Liver (tissue), 3 donors: ENCODE measurements at regions not wholly inside any gene's neighbourhood (a gene's known extent, or its start where the extent isn't known, plus 50 kb on each side); places are given as distances from the start of the nearest gene placed in this dataset.

ENCODE experiments used
- CTCF ChIP-seq: fragments of 150-350 bp; IDR thresholded peaks from 2 replicates; pipeline ENCODE4 v1.5.1; 2017; ENCODE audit warnings: improper control_type of control experiment, low read depth, low read length; ENCODE audit not compliant: missing input control
- EGR1 ChIP-seq, 2 donors: IDR thresholded peaks; 2 replicates each; pipeline ENCODE4 v1.6.1; 2016 to 2018; ENCODE audit warnings: antibody characterized with exemption in 2 of 2, low read depth in 2 of 2
- GABPA ChIP-seq, 2 donors: IDR thresholded peaks in 1 of 2; conservative IDR thresholded peaks in 1 of 2; 2 replicates each; pipeline ENCODE4 v1.6.1; 2016; ENCODE audit warnings: antibody characterized with exemption in 2 of 2, mild to moderate bottlenecking in 1 of 2, moderate library complexity in 1 of 2
- HNF4G ChIP-seq: IDR thresholded peaks from 2 replicates; pipeline ENCODE4 v1.6.1; 2016; ENCODE audit warnings: antibody characterized with exemption
- MAX ChIP-seq: IDR thresholded peaks from 2 replicates; pipeline ENCODE4 v1.6.1; 2016; ENCODE audit warnings: antibody characterized with exemption
- RAD21 ChIP-seq, 2 donors: IDR thresholded peaks; 2 replicates each; pipeline ENCODE4 v1.6.1; 2016; ENCODE audit warnings: antibody characterized with exemption in 2 of 2, mild to moderate bottlenecking in 2 of 2
- REST ChIP-seq: IDR thresholded peaks from 2 replicates; pipeline ENCODE4 v1.6.1; 2016; ENCODE audit warnings: antibody characterized with exemption, mild to moderate bottlenecking
- RXRA ChIP-seq, 2 donors: IDR thresholded peaks; 2 replicates each; pipeline ENCODE4 v1.6.1; 2017 to 2018; ENCODE audit warnings: antibody characterized with exemption in 2 of 2, mild to moderate bottlenecking in 1 of 2
- TAF1 ChIP-seq: conservative IDR thresholded peaks from 2 replicates; pipeline ENCODE4 v1.6.1; 2016; ENCODE audit warnings: antibody characterized with exemption, mild to moderate bottlenecking
- YY1 ChIP-seq: IDR thresholded peaks from 2 replicates; pipeline ENCODE4 v1.6.1; 2016; ENCODE audit warnings: antibody characterized with exemption, mild to moderate bottlenecking
- TF ChIP-seq, protein P1 (sequence below): IDR thresholded peaks from 2 replicates; pipeline ENCODE4 v1.6.1; 2016; ENCODE audit warnings: antibody characterized with exemption
- TF ChIP-seq, protein P2 (sequence below): IDR thresholded peaks from 2 replicates; pipeline ENCODE4 v1.6.1; 2016; ENCODE audit warnings: antibody characterized with exemption
- donor health status: healthy.
- donor health status: healthy.

- TF ChIP-seq CTCF (no peak), YY1 (no peak), HNF4G (no peak), REST (no peak), RAD21 (IDR thresholded peaks at IDR 0.05) (no peak), MAX (no peak), TAF1 (no peak), GABPA (IDR thresholded peaks at IDR 0.05 in 1 of 2, conservative IDR thresholded peaks at IDR 0.05 in 1 of 2) (no peak), RXRA (IDR thresholded peaks at IDR 0.05) (no peak), EGR1 (IDR thresholded peaks at IDR 0.05; ENCODE audit: low read depth in 2 of 2) (no peak)
- TF ChIP-seq, protein P1, sequence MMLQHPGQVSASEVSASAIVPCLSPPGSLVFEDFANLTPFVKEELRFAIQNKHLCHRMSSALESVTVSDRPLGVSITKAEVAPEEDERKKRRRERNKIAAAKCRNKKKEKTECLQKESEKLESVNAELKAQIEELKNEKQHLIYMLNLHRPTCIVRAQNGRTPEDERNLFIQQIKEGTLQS, result no peak
- TF ChIP-seq, protein P2, sequence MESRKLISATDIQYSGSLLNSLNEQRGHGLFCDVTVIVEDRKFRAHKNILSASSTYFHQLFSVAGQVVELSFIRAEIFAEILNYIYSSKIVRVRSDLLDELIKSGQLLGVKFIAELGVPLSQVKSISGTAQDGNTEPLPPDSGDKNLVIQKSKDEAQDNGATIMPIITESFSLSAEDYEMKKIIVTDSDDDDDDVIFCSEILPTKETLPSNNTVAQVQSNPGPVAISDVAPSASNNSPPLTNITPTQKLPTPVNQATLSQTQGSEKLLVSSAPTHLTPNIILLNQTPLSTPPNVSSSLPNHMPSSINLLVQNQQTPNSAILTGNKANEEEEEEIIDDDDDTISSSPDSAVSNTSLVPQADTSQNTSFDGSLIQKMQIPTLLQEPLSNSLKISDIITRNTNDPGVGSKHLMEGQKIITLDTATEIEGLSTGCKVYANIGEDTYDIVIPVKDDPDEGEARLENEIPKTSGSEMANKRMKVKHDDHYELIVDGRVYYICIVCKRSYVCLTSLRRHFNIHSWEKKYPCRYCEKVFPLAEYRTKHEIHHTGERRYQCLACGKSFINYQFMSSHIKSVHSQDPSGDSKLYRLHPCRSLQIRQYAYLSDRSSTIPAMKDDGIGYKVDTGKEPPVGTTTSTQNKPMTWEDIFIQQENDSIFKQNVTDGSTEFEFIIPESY, result no peak
Observed at GRCh38 chr3:5579946-5580345, 392.4 kb downstream of the EDEM1 start.
